ENCODE measurements at regions not wholly inside any gene's neighbourhood (a gene's known extent, or its start where the extent isn't known, plus 50 kb on each side); places are given as distances from the start of the nearest gene placed in this dataset.

- H3K4me2 ChIP-seq (ENCODE audit: insufficient read depth, low read length) = no peak overlapping the region
- H3K79me2 ChIP-seq (ENCODE audit: control insufficient read depth, insufficient read depth, low read length) = no peaks in the 10 kb centered on the region
- TF ChIP-seq POLR2A (IDR thresholded peaks at IDR 0.05; ENCODE audit: low read depth, low read length) = no peak
- no peak for TF ChIP-seq POLR2AphosphoS5 (IDR thresholded peaks at IDR 0.05; ENCODE audit: insufficient read depth, low read depth, low read length)
- TF ChIP-seq JUN (IDR thresholded peaks at IDR 0.05; ENCODE audit: borderline replicate concordance, insufficient read depth, insufficient read length, low read depth) = no peak
- no peak for TF ChIP-seq MYC (IDR thresholded peaks at IDR 0.05; ENCODE audit: low read depth, low read length)
- no peak for TF ChIP-seq FOS (IDR thresholded peaks at IDR 0.05; ENCODE audit: borderline replicate concordance, insufficient read depth, low read length)
- TF ChIP-seq, protein P1, sequence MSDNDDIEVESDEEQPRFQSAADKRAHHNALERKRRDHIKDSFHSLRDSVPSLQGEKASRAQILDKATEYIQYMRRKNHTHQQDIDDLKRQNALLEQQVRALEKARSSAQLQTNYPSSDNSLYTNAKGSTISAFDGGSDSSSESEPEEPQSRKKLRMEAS (IDR thresholded peaks at IDR 0.05; ENCODE audit: insufficient read depth, insufficient read length) = no peak
- no peak for TF ChIP-seq CTCF (IDR thresholded peaks at IDR 0.05; ENCODE audit: extremely low read depth in 1 of 2, insufficient read depth in 1 of 2, low read depth in 1 of 2, low read length in 2 of 2)
- no peak for TF ChIP-seq EZH2 (IDR thresholded peaks at IDR 0.05; ENCODE audit: borderline replicate concordance, low read depth, low read length, severe bottlenecking)
- no peak for TF ChIP-seq GATA2 (IDR thresholded peaks at IDR 0.05; ENCODE audit: insufficient read depth, insufficient read length, low read depth, low read length)
- no TSS peak for BruUV-seq (replicated peaks)
- ChIA-PET CTCF (no interaction called here), POLR2A (no interaction called here)
- H3K4me3 ChIP-seq (replicated peaks in 1 of 3; ENCODE audit: insufficient read depth in 1 of 3, low read depth in 1 of 3, low read length in 3 of 3) = no peak overlapping the region
- FAIRE-seq (no peak), DNase-seq (ENCODE audit: low read depth, low spot score) (no peak)
- H4K20me1 ChIP-seq (replicated peaks; ENCODE audit: control insufficient read depth, extremely low read depth, insufficient read depth, low read length) = no peaks in the 10 kb centered on the region
- dilution Hi-C loops (cut with MboI; ENCODE audit: extremely low pct_ligation_motif_present, low sequenced_read_pairs) (no loop called here), intact Hi-C loops (cut with micrococcal nuclease) (no loop called here)
- H3K27ac ChIP-seq (ENCODE audit: insufficient read depth, low read depth, low read length) = no peak overlapping the region
- no peaks in the 10 kb centered on the region for H3K27me3 ChIP-seq (ENCODE audit: control insufficient read depth in 2 of 2, insufficient read depth in 2 of 2, low read length in 2 of 2)
- no peaks in the 10 kb centered on the region for H3K9me1 ChIP-seq (replicated peaks; ENCODE audit: control insufficient read depth, extremely low read depth, insufficient read depth, low read length)
- no peaks in the 10 kb centered on the region for H3K4me1 ChIP-seq (ENCODE audit: control insufficient read depth, extremely low read depth, insufficient read depth, low read length)
- no peak overlapping the region for H2AFZ ChIP-seq (ENCODE audit: low read depth, low read length)
- no peak overlapping the region for H3K9ac ChIP-seq (replicated peaks; ENCODE audit: extremely low read depth, insufficient read depth, low read length)
- H3K9me3 ChIP-seq (replicated peaks; ENCODE audit: control insufficient read depth, insufficient read depth, low read length) = peaks cover 7% of the 10 kb centered on the region
- no peaks in the 10 kb centered on the region for H3K36me3 ChIP-seq (ENCODE audit: control insufficient read depth in 2 of 2, extremely low read depth in 1 of 2, insufficient read depth in 2 of 2, low read length in 2 of 2)
Observed at GRCh38 chr22:33163815-33164214, 105.6 kb upstream of the SYN3 start.

All from endothelial cell of umbilical vein (primary cell).